Thymus (tissue), 11 donors: ENCODE measurements at regions not wholly inside any gene's neighbourhood (a gene's known extent, or its start where the extent isn't known, plus 50 kb on each side); places are given as distances from the start of the nearest gene placed in this dataset.

Source experiments
- DNase-seq, 9 donors: peaks; one replicate each; pipeline ENCODE4 v3.0.0-alpha.2; 2013; ENCODE audit warnings: low spot score in 9 of 9, low read depth in 6 of 9, missing footprints in 1 of 9
- H3K27ac ChIP-seq, 2 donors: one replicate each; pipeline ENCODE4 v1.5.1; 2013; ENCODE audit warnings: control low read depth in 1 of 2, low read depth in 1 of 2, low read length in 1 of 2, mild to moderate bottlenecking in 1 of 2, moderate library complexity in 1 of 2
- H3K27me3 ChIP-seq, 2 donors: one replicate each; pipeline ENCODE4 v1.5.1; 2013; ENCODE audit warnings: low read length in 1 of 2; ENCODE audit not compliant: control insufficient read depth in 2 of 2, insufficient read depth in 1 of 2
- H3K36me3 ChIP-seq, 2 donors: one replicate each; pipeline ENCODE4 v1.5.1; 2013; ENCODE audit warnings: low read length in 1 of 2, mild to moderate bottlenecking in 1 of 2, moderate library complexity in 1 of 2; ENCODE audit not compliant: control insufficient read depth in 2 of 2, insufficient read depth in 2 of 2
- H3K4me1 ChIP-seq, 2 donors: one replicate each; pipeline ENCODE4 v1.5.1; 2013; ENCODE audit warnings: low read length in 2 of 2; ENCODE audit not compliant: control insufficient read depth in 2 of 2, insufficient read depth in 2 of 2
- H3K4me3 ChIP-seq, 2 donors: one replicate each; pipeline ENCODE4 v1.5.1; 2013; ENCODE audit warnings: low read length in 2 of 2, control low read depth in 1 of 2, mild to moderate bottlenecking in 1 of 2
- H3K9me3 ChIP-seq, 2 donors: one replicate each; pipeline ENCODE4 v1.5.1; 2013; ENCODE audit warnings: low read length in 1 of 2, mild to moderate bottlenecking in 1 of 2; ENCODE audit not compliant: control insufficient read depth in 2 of 2, insufficient read depth in 1 of 2
- WGBS: extraction: QIAGEN DNeasy Blood & Tissue Kit; methylation state at CpG from one replicate; pipeline ENCODE4 v1.1.7; 2013; 5-methylcytosine and 5-hydroxymethylcytosine counted together
- donor health status: healthy.

DNA sequence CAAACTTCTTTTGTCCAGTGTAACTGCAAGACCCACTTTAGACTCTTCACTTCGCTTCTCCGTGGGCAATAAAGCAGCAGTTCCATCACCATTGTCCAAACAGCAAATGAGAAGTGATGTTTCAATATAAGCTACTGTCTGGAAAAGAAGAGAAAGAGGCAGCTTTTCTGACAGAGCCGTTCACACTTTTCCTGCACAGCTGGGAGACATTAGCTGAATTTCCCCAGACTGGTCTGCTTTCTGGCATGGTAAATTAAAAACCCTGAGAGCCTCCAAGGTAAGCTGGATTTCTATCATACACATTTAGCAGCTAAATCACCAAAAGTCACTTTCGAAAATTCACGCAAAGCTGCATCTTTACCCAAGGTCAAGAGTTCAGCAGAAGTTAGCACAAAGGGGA lies 108.5 kb upstream of the CMC1 start:
- H3K9me3 ChIP-seq = no peaks in the 10 kb centered on the region
- 95% methylated on average over 5 of the region's 5 CpGs for WGBS
- H3K36me3 ChIP-seq = no peaks in the 10 kb centered on the region
- no peaks in the 10 kb centered on the region for H3K4me1 ChIP-seq
- DNase-seq = no peak
- H3K27ac ChIP-seq = no peak overlapping the region
- H3K27me3 ChIP-seq = no peaks in the 10 kb centered on the region
- H3K4me3 ChIP-seq = no peak overlapping the region

DNA sequence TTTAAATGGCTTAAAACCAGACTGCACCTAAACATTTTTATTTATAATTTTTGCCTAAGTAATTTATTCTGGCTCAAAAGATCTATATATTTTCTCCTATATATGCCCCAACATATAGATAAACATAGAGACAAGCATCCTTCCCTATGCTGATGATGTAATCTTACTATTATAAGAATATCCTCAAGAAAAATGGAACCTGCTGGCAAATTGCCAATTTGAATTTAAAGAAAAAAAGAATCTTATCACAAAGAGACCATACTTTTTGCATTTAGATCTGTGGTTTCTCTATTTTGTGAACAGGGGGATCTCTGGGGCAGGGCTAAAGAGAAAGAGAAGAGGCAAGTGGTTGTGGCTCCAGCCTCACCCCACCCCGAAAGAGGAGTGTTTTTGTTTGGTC lies 107.2 kb upstream of the CMC1 start:
- Histone ChIP-seq H3K36me3 (no peaks in the 10 kb centered on the region), H3K4me3 (no peak overlapping the region), H3K27ac (no peak overlapping the region), H3K27me3 (no peaks in the 10 kb centered on the region), H3K9me3 (no peaks in the 10 kb centered on the region), H3K4me1 (no peaks in the 10 kb centered on the region)
- 85% methylated on average over 1 of the region's 1 CpG for WGBS
- no peak for DNase-seq

DNA sequence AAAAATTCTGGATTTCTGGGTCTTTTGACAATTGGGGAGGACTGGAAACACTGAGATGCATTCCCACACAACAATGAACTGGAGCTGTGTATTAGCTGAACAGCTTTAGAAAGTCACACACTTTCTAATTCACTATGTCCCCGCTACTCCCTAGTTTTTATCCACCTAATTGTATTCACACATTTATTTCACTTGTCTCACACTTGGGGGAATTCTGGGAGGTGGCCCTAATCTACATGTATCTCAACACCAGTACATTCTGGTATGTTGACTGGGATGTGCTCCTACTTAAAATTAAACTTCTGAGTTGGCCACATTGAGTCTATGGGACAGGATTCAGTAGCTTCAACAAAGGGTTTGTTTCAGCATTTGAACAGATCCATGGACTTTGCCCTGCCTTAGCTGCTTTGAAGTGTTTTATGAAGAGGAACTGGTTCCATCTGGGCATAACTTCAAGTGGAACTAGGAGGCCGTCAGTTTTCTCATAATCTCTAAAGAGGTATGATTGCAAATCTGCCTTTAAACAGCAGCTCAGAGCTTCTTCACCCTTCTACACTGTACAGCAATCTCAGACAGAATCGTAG lies 106.5 kb upstream of the CMC1 start:
- H3K27ac ChIP-seq = no peak overlapping the region

DNA sequence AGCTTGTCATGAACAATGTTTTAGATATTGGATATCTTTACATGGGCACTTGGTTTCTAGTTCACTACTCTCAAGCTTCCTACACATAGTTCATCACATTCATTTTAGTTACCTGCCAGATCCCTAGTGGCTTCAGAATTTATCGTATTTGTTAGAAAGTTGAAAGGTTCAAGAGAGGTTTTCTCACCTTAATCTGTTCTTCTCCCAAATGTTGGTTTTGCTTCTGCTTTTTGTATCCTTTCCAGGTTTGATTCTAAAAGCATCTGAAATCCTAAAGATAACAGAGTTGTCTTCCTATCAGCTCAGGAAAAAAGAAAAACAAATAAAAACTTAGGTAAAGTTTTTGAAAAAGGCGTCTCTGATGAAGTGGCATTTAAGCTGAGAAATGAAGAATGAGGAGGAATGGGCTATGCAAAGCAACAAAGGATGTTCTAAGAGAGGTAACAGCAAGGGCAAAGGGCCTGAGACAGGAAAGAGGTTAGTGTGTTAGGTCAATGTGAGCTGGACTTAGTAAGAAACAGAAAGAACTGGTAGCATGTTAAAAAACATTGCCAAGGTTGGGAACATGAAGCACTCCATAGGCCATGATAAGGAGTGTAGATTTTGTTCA lies 104.7 kb upstream of the CMC1 start:
- H3K27ac ChIP-seq = no peak overlapping the region
- no peaks in the 10 kb centered on the region for H3K9me3 ChIP-seq
- no peak for DNase-seq
- no peak overlapping the region for H3K4me3 ChIP-seq
- no peaks in the 10 kb centered on the region for H3K36me3 ChIP-seq
- over 99% methylated on average over 2 of the region's 2 CpGs for WGBS
- H3K27me3 ChIP-seq = no peaks in the 10 kb centered on the region
- H3K4me1 ChIP-seq = no peaks in the 10 kb centered on the region

More for the DNA sequence above, 106.5 kb upstream of the CMC1 start:
- Histone ChIP-seq H3K9me3 (no peaks in the 10 kb centered on the region), H3K4me1 (no peaks in the 10 kb centered on the region), H3K4me3 (no peak overlapping the region), H3K36me3 (no peaks in the 10 kb centered on the region), H3K27me3 (no peaks in the 10 kb centered on the region)
- DNase-seq = no peak
- 95% methylated on average over 3 of the region's 3 CpGs for WGBS

DNA sequence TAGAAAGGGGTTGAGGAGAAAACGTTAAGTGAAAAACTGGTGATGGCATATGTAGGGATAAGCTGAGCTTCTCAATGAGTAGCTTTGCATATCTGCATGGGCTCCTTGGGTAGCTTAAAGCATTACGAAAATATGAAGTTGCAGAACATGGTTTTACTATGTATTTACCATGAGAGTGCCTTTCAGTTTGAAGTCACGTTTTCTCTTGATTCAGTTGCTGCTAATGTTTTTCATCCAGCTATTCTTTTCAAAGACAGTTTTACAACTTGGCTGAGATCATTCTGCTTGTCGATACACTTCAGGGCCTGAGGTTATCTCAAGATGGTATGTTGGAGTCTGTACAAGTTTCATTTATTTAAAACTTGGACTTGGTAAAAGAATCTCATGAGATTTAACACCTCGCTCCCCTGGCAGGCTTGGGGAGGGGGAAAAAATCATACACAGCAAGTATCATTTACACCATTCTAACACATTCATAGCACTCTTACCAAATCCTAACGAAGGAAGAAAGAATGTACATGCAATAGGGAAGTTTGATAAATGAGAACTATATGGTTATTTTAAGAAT lies 103.3 kb upstream of the CMC1 start:
- Histone ChIP-seq H3K9me3 (no peaks in the 10 kb centered on the region), H3K4me3 (no peak overlapping the region), H3K27me3 (no peaks in the 10 kb centered on the region), H3K4me1 (no peaks in the 10 kb centered on the region), H3K36me3 (no peaks in the 10 kb centered on the region), H3K27ac (no peak overlapping the region)
- no peak for DNase-seq
- 92% methylated on average over 6 of the region's 6 CpGs for WGBS

DNA sequence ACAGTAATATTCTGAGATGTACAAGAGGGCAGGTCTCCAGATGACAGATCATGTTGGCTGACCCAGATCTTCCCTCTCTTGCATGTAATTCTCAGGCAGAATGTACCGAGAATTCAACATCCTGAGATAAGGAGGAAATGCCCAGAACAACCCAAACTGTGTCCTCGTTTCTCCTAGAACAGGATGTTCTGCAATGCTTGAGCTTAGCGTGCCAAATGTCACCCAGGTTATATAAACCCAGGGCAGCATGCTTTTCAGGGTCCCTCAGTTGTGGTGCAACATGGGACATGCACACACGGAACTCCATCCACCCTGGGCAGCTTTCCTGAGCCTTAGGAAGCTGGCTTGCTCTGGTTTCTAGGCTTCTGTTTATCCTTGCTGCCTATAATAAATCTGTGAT lies 102.1 kb upstream of the CMC1 start:
- H3K36me3 ChIP-seq = no peaks in the 10 kb centered on the region
- H3K4me1 ChIP-seq = no peaks in the 10 kb centered on the region
- no peaks in the 10 kb centered on the region for H3K9me3 ChIP-seq
- H3K27ac ChIP-seq = no peak overlapping the region
- WGBS = 83% methylated on average over 4 of the region's 4 CpGs
- no peak for DNase-seq
- no peaks in the 10 kb centered on the region for H3K27me3 ChIP-seq
- no peak overlapping the region for H3K4me3 ChIP-seq

DNA sequence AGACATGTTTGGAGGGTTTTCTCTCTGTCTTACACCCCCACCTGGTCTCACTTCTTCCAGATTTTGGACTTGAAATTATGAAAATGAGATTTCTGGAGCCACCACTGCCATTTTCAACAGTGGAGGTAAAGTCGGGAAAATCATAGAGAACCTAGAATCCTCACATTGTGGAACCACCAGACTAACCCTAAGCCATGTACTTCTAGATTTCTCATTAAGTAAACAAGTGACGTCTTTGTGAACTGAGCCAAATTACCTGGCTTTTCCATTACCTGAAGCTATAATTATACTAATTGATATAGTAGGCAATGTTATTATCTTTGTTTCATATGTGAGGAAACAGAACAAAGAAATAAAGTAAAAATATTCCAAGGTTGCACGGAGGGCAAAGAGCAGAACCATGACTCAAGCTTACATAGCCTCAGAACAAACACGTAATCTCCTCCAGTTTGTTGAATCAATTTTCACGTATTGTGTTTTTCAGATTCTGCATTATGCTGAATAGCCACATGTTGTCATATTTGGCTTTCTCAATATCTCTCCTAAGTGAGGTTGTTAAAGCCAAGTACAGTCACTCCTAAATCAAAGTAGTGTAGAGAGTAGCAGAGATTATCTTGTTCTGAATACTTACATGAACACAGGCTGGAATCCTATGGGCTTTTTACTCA lies 101.3 kb upstream of the CMC1 start:
- DNase-seq = no peak
- Histone ChIP-seq H3K9me3 (no peaks in the 10 kb centered on the region), H3K4me1 (no peaks in the 10 kb centered on the region), H3K27ac (no peak overlapping the region), H3K4me3 (no peak overlapping the region), H3K36me3 (no peaks in the 10 kb centered on the region), H3K27me3 (no peaks in the 10 kb centered on the region)
- 79% methylated on average over 5 of the region's 5 CpGs for WGBS

DNA sequence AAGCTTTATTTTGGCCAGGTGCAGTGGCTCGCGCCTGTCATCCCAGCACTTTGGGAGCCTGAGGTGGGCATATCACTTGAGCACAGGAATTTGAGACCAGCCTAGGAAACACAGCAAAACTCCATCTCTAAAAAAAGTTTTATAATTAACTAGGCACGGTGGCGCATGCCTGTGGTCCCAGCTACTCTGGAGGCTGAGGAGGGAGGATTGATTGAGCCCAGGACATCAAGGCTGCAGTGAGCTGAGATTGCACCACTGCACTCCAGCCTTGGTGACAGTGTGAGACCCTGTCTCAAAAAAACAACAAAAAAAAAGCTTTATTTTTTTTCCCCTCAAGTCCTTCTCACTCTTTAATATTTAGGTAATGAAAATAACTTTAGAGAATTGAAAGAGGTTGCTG lies 100.8 kb upstream of the CMC1 start:
- whole genome bisulfite sequencing = over 99% methylated on average over 4 of the region's 4 CpGs
- Histone ChIP-seq H3K27me3 (no peaks in the 10 kb centered on the region), H3K4me1 (no peaks in the 10 kb centered on the region), H3K27ac (no peak overlapping the region), H3K4me3 (no peak overlapping the region), H3K9me3 (no peaks in the 10 kb centered on the region), H3K36me3 (no peaks in the 10 kb centered on the region)
- DNase-seq = no peak

DNA sequence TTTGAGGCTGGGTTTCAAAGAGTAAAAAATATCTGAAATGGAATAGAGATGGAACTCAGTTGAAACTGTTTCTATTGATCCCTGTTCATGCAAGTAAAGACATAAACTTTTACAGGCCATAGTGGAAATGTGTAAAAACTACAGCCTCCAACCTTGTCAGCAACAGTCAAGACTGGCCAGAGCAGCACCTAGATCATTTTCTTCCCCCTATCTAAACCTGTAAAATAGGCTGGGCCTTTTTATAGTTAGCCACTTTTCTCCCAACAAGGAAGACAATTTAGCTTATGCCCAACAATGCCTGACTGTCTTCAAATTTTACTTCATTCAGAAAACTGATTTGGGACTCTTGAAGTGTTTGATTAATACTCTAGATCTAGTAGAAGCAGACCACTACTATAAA lies 91.5 kb upstream of the CMC1 start:
- Histone ChIP-seq H3K27me3 (no peaks in the 10 kb centered on the region), H3K36me3 (no peaks in the 10 kb centered on the region), H3K27ac (no peak overlapping the region), H3K4me3 (no peak overlapping the region), H3K4me1 (no peaks in the 10 kb centered on the region), H3K9me3 (no peaks in the 10 kb centered on the region)
- DNase-seq = no peak
